ENCODE measurements at regions not wholly inside any gene's neighbourhood (a gene's known extent, or its start where the extent isn't known, plus 50 kb on each side); places are given as distances from the start of the nearest gene placed in this dataset.
"Not testable (repeated sequence)": the region's sequence is repeated elsewhere in the genome, so short reads cannot be mapped to it uniquely, and the experiment has no call there.

DNA sequence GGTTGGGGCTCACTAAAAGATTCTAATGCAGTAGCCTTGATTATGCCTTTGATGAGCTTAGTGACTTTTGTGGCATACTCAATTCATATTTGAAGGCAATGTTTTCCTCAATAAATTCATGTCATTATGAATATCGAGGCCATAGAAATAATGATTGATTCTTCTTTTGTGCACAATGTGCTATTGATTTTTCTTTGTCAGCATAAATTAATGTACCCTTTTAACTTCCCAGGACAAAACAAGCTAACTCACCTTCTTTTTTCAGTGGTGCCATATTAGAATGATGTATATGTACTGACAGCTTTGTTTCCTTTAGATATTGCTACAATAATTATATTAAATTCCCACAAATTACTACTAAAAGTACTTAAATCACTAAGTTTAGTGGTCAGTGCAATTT, 484.3 kb upstream of the HS3ST5 start:
- no peak for DNase-seq

DNA sequence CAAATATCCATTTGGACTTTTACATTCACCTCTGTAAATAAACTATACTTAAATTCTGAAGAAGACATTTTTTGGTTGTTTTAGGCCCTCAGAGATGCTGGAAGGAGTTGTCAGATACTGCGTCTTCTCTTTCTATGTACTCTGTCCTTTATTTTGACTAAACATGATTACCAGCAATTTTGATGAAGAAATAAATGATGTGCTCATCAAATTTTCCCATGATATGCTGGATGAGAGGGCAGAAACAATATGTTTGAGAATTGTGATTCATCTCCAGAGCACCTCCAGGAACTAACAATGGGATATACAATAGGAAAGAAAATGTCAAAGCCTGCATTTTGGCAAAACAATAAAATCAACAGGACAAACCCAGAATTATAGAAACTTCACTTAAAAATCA, 481.6 kb upstream of the HS3ST5 start:
- DNase-seq: no peak

DNA sequence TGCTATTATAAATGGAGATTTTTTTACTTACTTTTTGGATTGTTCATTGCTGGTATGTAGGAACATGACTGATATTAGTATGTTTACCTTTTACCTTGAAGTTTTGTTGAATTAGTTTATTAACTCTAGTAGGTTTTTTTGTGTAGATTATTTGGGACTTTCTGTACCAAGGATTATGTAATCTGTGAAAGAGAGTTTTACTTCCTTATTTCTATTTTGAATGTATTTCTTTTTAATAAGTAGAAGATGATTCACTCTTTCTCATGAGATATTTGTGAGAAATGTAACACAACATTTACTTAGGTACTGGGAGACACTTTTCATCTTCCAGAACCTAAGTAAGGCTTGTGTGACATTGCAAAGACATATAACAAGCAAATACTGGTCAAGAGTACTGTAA, 473.9 kb upstream of the HS3ST5 start:
- no peak for DNase-seq

DNA sequence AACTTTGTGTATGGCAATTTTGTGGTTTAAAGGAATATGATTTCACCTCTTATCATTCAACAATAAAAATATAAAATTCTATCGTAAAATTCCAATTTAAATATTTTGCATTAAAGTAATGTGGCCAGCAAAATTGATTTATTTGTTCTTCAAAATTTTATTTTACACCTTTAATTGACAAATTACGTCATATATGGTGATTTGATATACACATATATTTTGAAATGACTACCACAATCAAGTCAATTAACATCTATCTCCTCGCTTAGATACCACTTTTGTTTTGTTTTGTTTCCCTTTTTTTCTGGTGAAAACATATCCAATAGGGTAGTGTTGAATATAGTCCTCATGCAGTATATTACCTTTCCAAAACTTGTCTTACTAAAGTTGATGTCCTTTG, 467.6 kb upstream of the HS3ST5 start:
- DNase-seq: no peak

DNA sequence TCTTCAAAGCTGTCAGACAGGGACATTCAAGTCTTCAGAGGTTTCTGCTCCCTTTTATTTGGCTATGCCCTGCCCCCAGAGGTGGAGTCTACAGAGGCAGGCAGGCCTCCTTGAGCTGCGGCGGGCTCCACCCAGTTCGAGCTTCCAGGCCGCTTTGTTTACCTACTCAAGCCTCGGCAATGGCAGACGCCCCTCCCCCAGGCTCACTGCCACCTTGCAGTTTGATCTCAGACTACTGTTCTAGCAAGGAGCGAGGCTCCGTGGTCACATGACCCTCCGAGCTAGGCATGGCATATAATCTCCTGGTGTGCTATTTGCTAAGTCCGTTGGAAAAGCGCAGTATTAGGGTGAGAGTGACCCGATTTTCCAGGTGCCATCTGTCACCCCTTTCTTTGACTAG, 462.6 kb upstream of the HS3ST5 start:
- not testable (repeated sequence) for DNase-seq

DNA sequence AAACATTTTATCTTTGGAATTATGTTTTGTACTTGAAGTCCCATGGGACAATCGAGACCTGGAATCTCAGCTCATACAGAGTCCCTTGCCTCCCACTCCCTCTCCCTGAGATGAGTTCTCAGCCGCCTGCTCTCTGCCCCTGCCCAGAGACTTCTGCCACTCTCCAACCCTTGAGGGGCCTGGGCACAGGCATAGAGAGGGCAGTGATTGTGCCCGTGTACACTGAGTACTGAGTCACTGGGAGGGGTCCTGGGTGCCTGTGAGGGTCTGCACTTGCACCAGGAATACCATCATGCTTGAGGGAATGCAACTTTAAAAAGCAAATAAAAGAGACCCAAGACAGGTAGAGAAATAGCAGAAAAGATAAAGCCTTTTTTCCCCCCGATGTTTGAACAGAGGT, 453.8 kb upstream of the HS3ST5 start:
- no peak for DNase-seq

DNA sequence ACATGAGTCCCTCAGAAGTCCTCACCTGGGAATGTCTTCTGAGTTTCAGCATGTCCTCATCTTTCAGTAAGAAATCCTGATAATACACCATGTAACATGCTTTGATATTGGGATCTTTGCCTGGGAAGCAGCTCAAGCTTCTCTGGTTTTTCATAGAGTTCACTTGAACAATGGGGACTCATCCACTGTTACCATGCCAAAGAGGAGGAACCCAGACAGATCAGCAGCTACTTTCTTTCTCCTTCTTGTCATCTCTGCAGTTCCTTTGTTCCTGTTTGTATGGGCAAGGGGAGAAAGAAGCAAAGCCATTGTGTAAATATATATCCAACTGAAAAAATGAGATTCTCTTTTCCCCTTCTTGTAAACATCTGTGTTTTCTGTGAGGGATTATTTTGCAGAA, 450.6 kb upstream of the HS3ST5 start:
- no peak for DNase-seq

DNA sequence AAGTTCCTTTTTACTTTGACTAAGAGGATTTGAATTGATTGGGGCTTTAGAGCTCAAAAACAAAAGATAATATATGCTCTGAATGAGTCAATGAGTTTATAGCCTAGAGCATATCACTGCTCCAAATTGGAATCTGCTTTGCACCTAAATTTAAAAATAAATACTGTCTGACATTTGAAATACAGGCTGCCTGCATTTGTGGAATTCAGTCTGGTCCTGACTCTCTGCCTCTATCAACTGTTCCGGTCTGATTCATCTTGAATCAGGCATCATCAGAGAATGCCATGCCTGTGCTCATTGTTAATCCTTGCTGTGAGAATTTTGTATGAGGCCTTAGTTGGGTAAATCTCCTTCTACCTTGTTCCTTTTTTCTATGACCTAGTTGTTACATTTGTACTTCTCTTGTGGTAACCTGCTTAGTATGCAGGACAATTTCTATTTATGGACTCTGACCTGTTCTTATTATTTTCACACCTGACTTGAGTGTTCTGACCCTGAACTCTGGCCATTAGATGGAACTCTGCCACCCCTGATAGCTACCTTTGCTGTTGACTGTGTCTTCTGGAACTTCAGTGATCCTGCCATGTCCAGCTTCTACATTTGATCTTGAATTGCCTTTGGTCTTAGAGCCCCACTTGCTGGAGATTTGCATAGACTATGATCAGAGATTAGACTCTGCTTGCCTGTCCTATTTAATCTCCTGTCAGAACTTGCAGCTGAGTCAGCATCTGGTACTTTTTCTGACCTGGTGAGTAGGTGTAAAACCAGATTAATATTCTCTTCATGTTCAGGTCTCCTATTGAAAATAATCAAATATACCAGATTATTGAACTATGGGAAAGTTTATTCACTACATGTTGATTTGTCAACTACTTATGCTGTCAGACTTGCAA, 442.7 kb upstream of the HS3ST5 start:
- no peak for DNase-seq

DNA sequence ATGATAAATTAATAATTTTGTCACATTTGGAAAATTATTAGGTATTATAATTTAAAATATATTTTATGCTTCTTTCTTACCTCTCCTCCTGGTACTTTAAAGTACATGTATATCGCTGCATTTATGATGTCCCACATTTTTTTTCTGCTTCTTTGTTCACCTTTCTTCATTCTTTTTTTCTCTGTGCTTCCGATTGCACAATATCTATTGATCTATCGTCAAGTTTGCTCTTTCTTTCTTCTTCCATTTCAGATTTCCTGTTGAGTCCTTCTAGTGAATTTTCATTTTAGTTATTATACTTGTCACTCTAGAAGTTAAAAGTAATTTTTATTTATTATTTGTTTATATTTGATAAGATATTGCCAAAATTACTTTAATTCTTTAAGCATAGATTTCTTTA, 441.0 kb upstream of the HS3ST5 start:
- DNase-seq: no peak

DNA sequence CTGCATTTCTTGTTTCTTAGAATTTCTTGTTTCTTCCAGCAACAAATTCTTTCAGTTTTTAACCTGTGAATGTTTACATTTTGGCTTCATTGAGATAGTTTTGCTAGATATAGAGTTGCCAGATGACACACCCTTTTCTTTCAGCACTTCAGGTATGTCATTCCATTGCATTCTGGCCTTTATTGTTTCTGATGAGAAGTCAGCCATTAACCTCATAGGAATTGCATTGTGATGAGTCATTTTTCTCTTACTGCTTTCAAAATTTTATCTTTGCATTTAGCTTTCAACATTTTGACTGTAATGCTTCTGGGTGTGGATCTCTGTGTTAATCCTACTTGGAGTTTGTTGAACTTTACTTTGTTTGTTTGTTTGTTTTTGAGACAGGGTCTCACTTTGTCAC, 440.3 kb upstream of the HS3ST5 start:
- DNase-seq: no peak

DNA sequence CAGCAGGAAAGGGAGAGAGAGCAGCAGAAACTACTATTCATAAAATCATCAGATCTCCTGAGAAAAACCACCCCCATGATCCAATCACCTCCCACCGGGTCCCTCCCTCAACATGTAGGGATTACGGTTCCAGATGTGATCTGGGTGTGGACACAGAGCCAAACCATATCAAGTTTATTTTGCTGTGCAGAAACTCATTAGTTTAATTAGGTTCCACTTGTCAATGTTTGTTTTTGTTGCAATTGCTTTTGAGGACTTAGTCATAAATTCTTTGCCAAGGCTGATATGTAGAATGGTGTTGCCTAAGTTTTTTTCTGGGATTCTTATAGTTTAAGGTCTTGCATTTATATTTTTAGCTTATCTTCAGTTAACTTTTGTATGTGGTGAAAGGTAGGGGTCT, 422.0 kb upstream of the HS3ST5 start:
- DNase-seq: no peak

DNA sequence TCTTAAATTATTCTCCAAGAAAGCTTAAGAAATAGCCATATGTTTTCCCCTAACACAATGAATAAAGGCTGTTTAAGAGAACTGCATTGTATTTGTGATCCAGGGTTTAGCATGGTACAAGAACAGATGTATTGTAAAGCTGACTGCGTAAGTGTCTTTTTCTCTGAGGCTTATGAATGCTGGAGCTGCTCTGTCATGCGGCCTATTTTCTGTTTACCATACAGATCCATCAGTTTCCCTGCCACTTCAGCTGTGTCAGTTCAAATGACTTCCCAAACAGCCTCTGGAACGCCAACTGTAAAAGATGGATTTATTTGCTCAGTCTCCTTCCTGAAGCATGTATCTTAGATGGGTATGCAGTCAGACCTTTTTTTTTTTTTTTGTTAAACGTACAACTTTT, 419.3 kb upstream of the HS3ST5 start:
- no peak for DNase-seq

DNA sequence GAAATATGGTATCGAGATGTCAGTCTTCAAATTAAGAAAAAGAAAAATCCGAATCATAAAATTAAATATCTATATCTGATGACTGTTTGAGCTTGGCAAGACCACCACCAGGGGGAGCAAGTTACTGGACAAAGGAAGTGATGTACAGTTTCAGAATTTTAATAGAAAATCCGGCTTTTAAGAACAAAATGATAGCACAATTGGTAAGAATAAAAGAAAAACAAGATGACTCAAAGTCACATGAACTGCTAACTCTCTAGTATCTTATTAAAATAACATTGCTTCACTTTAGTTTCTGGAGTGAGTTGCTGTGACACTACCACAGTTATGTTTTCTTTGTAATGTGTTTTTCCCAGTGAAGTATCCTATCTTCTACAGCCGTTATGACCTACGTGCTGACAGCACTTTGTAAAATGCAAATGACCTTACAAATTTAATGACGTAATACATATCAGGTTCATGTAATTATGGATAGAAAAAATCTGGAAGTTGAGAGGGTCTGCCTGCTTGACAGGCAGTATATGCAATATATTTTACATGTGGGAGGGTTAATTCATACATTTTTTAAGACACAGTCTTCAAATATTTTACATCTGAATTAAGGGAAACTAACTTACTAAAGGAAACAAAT, 405.3 kb upstream of the HS3ST5 start:
- peak in 29 of 56 donors; percentile 0 to 71 (median 10) for DNase-seq

DNA sequence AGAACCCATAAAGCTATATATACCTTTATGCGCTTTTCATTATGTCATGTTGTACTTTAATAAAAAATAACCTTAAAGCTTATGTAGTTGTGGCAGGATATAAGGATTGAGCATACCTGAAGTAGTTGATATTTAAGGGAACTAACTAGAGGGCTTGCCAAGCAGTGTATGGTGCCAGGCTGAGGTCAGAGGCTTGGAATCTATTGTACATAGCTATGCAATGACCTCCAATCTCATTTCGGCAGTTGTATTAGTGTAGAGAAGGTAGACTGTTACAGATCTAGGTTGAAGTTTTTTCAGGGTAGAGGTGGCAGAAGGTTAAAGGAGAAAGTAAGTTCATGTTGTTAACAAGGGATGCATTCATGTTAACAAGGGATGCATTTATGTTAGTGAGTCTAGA, 397.7 kb upstream of the HS3ST5 start:
- DNase-seq: no peak

DNA sequence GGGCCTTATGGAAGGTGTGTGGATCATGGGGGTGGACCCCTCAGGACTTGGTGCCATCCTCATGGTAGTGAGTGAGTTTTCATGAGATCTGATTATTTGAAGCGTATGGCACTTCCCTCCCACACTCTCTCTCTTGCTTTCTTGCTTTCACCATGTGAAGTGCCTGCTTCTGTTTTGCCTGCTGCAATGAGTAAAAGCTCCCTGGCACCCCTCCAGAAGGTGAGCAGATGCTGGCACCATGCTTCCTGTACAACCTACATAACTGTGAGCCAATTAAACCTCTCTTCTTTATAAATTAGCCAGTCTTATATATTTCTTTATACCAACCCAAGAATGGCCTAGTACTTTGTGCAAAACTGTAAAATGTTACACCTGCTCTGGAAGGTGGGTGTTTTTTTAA, 396.8 kb upstream of the HS3ST5 start:
- no peak for DNase-seq

DNA sequence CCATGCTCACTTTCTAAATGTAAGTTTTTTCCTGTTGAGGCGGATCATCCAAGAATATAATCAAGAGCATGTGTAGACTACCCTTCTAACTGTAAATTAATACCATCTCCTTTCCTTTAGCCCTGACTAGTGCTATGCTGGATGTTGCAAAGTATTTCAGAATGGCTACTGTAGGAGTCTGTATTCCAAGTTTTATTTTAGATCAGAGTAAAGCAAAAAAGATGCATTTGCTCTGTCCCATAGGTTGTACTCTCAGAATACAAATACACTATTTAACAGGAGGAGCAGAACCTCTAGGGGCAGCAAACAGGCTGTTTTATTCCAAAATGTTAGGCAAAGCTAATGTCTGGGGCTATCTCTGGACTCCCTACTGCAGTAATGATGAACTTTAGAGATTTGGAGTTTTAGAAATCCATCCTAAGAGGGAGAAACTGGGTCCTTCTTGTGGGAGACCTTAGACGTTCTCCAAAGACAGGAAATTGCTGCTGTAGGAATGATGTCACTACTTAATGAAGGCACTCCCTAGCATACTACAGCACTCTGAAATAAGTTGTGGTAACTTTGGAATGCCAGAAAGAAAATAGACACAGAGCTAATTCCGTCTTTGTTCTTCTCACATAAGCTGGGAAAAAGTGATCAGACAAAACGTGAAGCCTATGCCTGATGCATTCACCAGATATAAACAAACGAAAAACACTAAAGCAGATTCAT, 392.4 kb upstream of the HS3ST5 start:
- DNase-seq: no peak

DNA sequence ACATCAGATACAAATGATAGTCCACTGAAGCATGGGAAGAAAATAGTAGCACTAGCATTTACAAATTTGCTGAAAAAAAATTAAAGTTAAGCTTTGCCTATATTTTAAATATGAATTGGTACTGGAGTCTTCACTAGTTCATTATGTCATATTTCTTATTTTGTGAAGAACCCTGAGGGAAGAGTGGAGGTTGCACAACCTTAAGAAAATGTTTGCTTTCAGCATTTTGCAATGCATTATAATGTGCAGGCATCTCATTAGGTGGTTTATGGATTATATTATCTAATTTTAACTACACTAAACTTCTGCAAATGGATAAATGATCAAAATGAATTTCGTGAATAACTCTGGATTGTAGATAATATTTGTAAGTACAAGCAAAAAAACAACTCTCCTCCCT, 390.8 kb upstream of the HS3ST5 start:
- no peak for DNase-seq

DNA sequence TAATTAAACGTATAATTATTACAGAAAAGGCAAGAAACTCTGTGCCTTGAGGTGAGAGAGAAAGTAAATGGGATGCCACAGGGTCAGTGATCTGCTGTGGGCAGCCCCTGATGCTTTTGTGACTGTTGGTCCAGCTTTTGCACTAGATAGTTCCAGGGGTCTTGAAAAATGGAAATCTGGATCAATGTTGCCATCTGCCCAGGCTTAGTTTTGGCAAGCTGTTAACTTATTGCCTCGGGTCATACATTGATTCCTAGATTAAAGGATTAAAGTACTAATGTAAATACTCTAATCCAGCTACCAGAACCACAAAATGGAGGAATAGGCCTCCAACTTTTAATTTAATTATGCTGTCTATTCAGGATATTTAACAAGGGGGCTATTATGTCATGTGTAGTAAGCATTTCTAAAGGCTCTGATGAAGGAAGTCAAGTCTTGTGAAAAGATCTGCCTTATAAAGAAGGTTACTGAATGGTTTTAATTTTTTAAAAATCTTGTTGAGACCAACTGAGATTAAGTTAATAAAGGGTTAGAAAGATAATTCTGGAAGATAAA, 376.0 kb upstream of the HS3ST5 start:
- no peak for DNase-seq

DNA sequence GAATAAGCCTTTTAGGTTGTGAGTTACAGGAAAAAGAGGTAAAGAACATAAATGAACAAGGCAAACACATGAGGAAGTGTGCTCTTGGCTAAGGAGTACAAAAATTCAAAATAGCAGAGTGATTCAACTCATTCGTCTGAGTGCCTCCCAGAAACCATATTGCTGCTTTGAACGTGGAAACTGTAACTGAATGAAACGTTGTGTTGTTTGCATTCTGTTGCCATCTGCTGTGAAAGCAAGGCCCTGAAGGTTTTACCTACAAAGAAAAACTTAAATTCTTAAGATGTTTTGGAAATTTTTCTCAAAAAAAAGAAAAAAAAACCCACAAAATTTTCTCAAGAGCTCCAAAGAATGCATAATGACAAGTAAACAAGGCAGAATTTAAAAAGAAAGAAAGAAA, 375.4 kb upstream of the HS3ST5 start:
- DNase-seq: no peak

DNA sequence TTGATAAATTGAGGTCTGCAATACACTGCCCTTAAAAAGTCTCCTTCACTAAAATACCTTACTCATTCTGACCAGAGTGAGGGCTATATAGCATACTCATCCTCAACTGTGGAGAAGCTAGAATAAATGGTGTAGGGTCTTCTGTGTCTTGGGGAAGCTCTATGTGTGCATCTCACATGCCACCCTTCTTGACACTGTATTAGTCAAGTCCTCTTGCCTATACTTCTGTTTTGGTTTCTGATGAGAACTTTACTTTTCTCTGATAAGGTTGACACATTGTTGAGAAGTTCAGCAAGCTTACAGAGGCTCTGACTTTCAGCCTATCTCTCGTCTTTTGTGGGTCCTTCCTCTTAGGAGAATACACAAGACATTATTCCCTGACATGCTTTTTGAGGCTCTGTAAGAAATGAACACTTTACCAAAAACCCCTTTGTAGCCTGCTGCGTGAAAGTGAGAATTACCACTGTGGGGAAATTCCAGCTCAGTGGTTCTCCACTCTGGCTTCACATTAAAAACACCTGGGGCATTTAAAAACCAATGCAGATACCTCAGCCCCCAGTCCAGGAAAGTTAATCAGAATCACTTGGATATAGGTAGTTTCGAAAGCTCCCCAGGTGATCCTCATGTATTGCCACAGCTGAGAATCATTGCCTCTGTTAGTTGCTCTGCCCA, 372.1 kb upstream of the HS3ST5 start:
- DNase-seq: no peak

DNA sequence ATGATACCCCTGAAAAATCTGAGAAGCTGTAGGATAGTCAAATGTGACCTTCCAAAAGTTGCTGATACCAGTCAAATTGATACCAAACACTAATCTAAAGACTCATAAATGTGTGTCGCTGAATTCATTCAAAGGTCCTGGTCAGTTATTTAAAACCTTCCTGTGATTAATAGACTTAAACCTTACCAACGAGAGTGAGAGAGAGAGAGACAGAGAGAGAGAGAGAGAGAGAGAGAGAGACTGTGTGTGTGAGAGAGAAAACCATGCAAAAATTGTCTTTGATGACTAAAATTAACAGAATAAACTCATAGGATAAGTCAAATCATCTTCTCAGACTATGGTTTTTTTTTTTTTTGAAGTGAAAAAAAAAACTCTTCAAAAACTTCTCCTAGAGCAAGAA, 370.9 kb upstream of the HS3ST5 start:
- DNase-seq: no peak
